Left lung (tissue), 4 donors: ENCODE measurements at regions not wholly inside any gene's neighbourhood (a gene's known extent, or its start where the extent isn't known, plus 50 kb on each side); places are given as distances from the start of the nearest gene placed in this dataset.

Experiments used
- ATAC-seq: fragments of 200-7000 bp; cut with Tn5 transposase; one replicate; pipeline ENCODE4 v1.9.1; 2020; ENCODE audit warnings: moderate library complexity
- DNase-seq, 4 donors: peaks; one replicate each; pipeline ENCODE4 v3.0.0-alpha.2; 2013 to 2020
- H3K27ac ChIP-seq, 2 donors: fragments of 200-600 bp; sonication (generic) in 1 of 2; one replicate each; pipeline versions ENCODE4 v1.5.0 to v1.8.0; 2020 to 2021
- H3K27me3 ChIP-seq, 2 donors: fragments of 200-600 bp; sonication (generic) in 1 of 2; one replicate each; pipeline versions ENCODE4 v1.5.0 to v1.8.0; 2020 to 2021
- H3K36me3 ChIP-seq, 2 donors: fragments of 200-600 bp; sonication (generic) in 1 of 2; one replicate each; pipeline versions ENCODE4 v1.5.0 to v1.8.0; 2020 to 2021
- H3K4me1 ChIP-seq, 2 donors: fragments of 200-600 bp; one replicate each; pipeline ENCODE4 v1.8.0; 2021
- H3K4me3 ChIP-seq, 2 donors: fragments of 200-600 bp; sonication (generic) in 1 of 2; one replicate each; pipeline versions ENCODE4 v1.5.0 to v1.8.0; 2020 to 2021; ENCODE audit warnings: mild to moderate bottlenecking in 1 of 2
- H3K9me3 ChIP-seq, 2 donors: fragments of 200-600 bp; sonication (generic) in 1 of 2; one replicate each; pipeline versions ENCODE4 v1.5.0 to v1.8.0; 2020 to 2021
- CTCF ChIP-seq, 2 donors: fragments of 200-600 bp; sonication (generic) in 1 of 2; IDR thresholded peaks; one replicate each; pipeline versions ENCODE4 v1.5.0 to v1.8.0; 2021; ENCODE audit warnings: antibody characterized with exemption in 2 of 2
- intact Hi-C, 2 donors: fragments of 100-400 bp; cut with DNase I; formaldehyde crosslinking; loops; one replicate each; pipeline versions ENCODE4 v1.11.2 to v1.14.2; 2022
- donor health status: DM: no; HTN: yes; CAD: no.
- donor health status: DM: no; HTN: no; CAD: no.

GRCh38 chr4:96126227-96126626 is 286.3 kb downstream of the PDHA2 start:
- peaks cover 0 to 8% of the 10 kb centered on the region in 2 donors for H3K9me3 ChIP-seq
- TF ChIP-seq CTCF (IDR thresholded peaks at IDR 0.05): no peak
- DNase-seq (peak in 1 of 4 donors; percentile 73), ATAC-seq (no peak)
- H3K27ac ChIP-seq: no peak overlapping the region
- no peaks in the 10 kb centered on the region for H3K36me3 ChIP-seq
- no peaks in the 10 kb centered on the region for H3K4me1 ChIP-seq
- no peaks in the 10 kb centered on the region for H3K27me3 ChIP-seq
- no peak overlapping the region for H3K4me3 ChIP-seq
- intact Hi-C loops: no loop called here

GRCh38 chr4:96131186-96131585 is 291.3 kb downstream of the PDHA2 start:
- TF ChIP-seq CTCF (IDR thresholded peaks at IDR 0.05): no peak
- no peaks in the 10 kb centered on the region for H3K27me3 ChIP-seq
- peaks cover 0 to 2% of the 10 kb centered on the region in 2 donors for H3K9me3 ChIP-seq
- no peaks in the 10 kb centered on the region for H3K4me1 ChIP-seq
- DNase-seq: no peak
- intact Hi-C loops: no loop called here
- no peak for ATAC-seq
- no peak overlapping the region for H3K4me3 ChIP-seq
- no peaks in the 10 kb centered on the region for H3K36me3 ChIP-seq
- H3K27ac ChIP-seq: no peak overlapping the region

GRCh38 chr4:96134806-96135205 is 294.9 kb downstream of the PDHA2 start:
- Histone ChIP-seq H3K36me3 (no peaks in the 10 kb centered on the region), H3K9me3 (no peaks in the 10 kb centered on the region), H3K4me1 (no peaks in the 10 kb centered on the region), H3K27ac (no peak overlapping the region), H3K4me3 (no peak overlapping the region), H3K27me3 (no peaks in the 10 kb centered on the region)
- no peak for DNase-seq
- intact Hi-C loops: no loop called here
- TF ChIP-seq CTCF (IDR thresholded peaks at IDR 0.05): no peak
- no peak for ATAC-seq

- DNase-seq (no peak), ATAC-seq (no peak)
- H3K9me3 ChIP-seq: no peaks in the 10 kb centered on the region
- H3K4me3 ChIP-seq: no peak overlapping the region
- no peaks in the 10 kb centered on the region for H3K36me3 ChIP-seq
- H3K4me1 ChIP-seq: no peaks in the 10 kb centered on the region
- H3K27ac ChIP-seq: no peak overlapping the region
- no peak for TF ChIP-seq CTCF (IDR thresholded peaks at IDR 0.05)
- no peaks in the 10 kb centered on the region for H3K27me3 ChIP-seq
- intact Hi-C loops: no loop called here
Measured at GRCh38 chr4:96136056-96136455, 296.2 kb downstream of the PDHA2 start.

GRCh38 chr4:96139251-96139929 is 299.5 kb downstream of the PDHA2 start:
- intact Hi-C loops: no loop called here
- Histone ChIP-seq H3K4me1 (no peaks in the 10 kb centered on the region), H3K27me3 (no peaks in the 10 kb centered on the region), H3K4me3 (no peak overlapping the region), H3K36me3 (no peaks in the 10 kb centered on the region), H3K27ac (no peak overlapping the region), H3K9me3 (no peaks in the 10 kb centered on the region)
- no peak for TF ChIP-seq CTCF (IDR thresholded peaks at IDR 0.05)
- DNase-seq: peak in 1 of 4 donors; percentile 39
- no peak for ATAC-seq
